Skin epidermis (tissue), 12 donors: ENCODE measurements at regions not wholly inside any gene's neighbourhood (a gene's known extent, or its start where the extent isn't known, plus 50 kb on each side); places are given as distances from the start of the nearest gene placed in this dataset.
"Not testable (repeated sequence)": the region's sequence is repeated elsewhere in the genome, so short reads cannot be mapped to it uniquely, and the experiment has no call there.

Experiments used
- H3K27ac ChIP-seq, 21 experiments: fragments of 200-600 bp; sonication (generic) in 11 of 21; one replicate each; pipeline ENCODE4 v1.5.0; 2020; ENCODE audit warnings: mild to moderate bottlenecking in 3 of 21, inconsistent platforms in 2 of 21, moderate library complexity in 2 of 21
- H3K4me3 ChIP-seq, 7 experiments: fragments of 200-600 bp; sonication (generic) in 2 of 7; one replicate each; pipeline ENCODE4 v1.5.0; 2020; ENCODE audit warnings: inconsistent platforms in 2 of 7, mild to moderate bottlenecking in 2 of 7, moderate library complexity in 1 of 7

DNA sequence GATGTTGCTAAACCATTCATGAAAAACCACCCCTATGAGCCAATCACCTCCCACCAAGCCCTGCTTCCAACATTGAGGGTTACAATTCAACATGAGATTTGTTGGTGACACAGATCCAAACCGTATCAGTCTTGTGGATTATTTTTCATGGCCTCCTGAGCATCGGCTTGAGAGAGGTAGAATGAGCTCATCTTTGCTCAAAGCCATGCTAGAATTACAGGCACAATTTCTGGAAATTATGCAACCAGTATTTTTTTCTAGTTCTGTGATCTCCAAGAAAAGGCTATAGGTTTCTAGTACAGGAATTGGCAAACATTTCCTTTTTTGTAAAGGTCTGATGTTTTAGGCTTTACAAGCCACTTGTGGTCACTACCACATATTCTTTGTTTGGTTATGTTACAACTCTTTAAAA lies 219.4 kb downstream of the DUSP10 start:
- H3K27ac ChIP-seq = no peak overlapping the region
- no peak overlapping the region for H3K4me3 ChIP-seq

DNA sequence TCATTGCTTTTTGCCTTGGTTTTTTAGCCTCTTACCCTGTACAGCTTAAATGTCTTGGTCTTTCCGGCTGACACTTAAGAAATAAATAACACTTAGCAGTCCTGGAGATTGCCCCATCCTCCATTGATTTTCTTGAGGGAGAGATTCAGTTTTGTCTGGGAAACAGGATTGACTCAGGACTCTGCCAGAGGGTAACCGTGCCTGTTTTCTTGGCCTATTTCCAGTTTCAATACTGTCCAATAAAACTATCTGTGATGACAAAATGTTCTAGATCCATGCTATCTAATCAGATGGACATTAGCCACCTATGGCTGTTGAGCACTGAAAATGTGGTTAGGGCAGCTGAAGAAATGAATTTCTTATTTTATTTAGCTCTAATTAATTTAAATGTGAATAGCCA lies 216.1 kb downstream of the DUSP10 start:
- no peak overlapping the region for H3K4me3 ChIP-seq
- no peak overlapping the region for H3K27ac ChIP-seq

- Histone ChIP-seq H3K27ac (no peak overlapping the region), H3K4me3 (no peak overlapping the region)
Measured at GRCh38 chr1:221527302-221527701, 214.6 kb downstream of the DUSP10 start.

- H3K4me3 ChIP-seq = no peak overlapping the region
- H3K27ac ChIP-seq = no peak overlapping the region
Measured at GRCh38 chr1:221527886-221528624, 213.8 kb downstream of the DUSP10 start.

DNA sequence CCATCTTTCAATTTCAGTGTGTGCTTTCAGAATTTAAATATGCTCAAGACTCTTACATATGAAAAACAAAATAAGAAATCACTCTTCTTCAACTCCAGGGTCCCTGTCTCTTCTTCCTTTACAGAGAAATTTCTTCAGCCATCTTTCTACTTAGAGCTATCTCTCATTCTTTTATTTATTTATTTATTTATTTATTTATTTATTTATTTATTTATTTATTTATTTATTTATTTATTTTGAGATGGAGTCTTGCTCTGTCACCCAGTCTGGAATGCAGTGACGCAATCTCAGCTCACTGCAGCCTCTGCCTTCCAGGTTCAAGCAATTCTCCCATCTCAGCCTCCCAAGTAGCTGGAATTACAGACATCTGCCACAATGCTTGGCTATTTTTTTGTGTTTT lies 211.7 kb downstream of the DUSP10 start:
- H3K4me3 ChIP-seq, H3K27ac ChIP-seq: not testable (repeated sequence)

- no peak overlapping the region for H3K27ac ChIP-seq
- H3K4me3 ChIP-seq = no peak overlapping the region
Measured at GRCh38 chr1:221530791-221531190, 211.1 kb downstream of the DUSP10 start.

DNA sequence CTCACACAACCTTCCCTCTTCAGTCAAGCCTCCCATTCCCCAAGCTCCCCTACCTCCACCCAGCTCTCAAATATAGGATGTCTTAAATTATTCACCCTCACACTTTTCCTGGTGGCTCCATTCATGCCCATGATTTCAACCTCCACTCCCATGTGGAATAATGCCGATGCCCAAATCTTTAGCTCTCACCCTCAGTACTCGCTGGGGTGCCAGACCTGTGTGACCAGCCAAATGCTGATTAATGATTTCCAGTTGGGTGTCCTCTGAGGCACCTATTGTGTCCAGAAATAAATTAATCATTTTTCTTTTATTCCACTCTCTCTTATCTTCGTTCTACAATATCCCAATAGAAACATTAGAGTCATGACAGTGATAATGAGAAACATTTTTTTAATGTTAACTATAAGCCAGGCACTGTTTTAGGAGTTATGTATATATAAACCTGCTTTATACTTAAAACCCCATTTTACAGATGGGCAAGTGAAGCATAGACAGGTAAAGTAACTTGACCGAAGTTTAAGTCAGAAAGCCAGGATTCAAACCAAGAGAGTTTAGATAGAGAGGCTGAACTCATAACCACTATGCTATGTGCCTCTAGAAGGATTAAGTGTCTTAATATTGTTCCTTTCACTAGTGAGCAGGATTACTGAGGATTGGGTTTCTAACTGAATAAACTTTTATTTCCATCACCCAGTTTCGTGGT lies 209.7 kb downstream of the DUSP10 start:
- no peak overlapping the region for H3K4me3 ChIP-seq
- no peak overlapping the region for H3K27ac ChIP-seq

DNA sequence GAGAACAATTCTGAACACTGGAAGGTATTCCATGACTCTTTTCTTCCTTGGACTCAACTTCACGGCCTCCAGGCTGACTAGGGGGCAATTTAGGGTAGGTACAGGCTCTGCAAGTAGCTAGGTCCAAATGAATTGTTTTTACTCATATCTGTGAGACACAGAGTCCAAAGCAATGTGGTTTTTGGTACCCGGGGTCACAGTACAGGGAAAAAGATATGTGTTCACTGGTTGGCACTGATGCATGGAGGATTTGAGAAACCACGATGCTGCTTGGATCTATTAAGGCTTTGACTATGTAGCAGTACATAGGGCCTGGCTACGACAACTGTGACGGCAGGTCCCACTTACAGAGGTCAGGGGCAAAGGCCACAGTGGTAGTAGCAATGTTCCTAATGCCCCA lies 200.6 kb downstream of the DUSP10 start:
- H3K27ac ChIP-seq = no peak overlapping the region

GRCh38 chr1:221543529-221544120 lies 198.3 kb downstream of the DUSP10 start:
- no peak overlapping the region for H3K4me3 ChIP-seq
- H3K27ac ChIP-seq = no peak overlapping the region

More for the DNA sequence above, 200.6 kb downstream of the DUSP10 start:
- no peak overlapping the region for H3K4me3 ChIP-seq

- no peak overlapping the region for H3K4me3 ChIP-seq
- no peak overlapping the region for H3K27ac ChIP-seq
Measured at GRCh38 chr1:221548942-221549341, 192.9 kb downstream of the DUSP10 start.

DNA sequence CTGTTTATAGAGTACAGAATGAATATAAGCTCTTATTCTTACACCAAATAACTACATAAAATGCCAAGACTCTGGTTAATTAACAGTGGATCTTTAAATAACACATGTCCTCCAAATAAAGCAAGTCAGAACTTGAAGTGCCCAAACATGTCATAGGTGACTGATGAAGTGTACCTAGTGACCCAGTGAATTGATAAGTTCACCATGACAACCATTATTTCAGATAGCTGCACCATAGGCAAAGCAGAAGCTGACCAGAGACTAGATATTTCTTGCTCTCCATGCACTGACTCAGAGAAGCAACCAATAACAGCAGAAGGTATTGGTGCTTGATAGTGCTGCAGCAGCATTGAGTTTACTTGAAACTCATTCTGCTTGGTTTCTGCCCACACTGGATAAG lies 192.1 kb downstream of the DUSP10 start:
- Histone ChIP-seq H3K27ac (no peak overlapping the region), H3K4me3 (no peak overlapping the region)

DNA sequence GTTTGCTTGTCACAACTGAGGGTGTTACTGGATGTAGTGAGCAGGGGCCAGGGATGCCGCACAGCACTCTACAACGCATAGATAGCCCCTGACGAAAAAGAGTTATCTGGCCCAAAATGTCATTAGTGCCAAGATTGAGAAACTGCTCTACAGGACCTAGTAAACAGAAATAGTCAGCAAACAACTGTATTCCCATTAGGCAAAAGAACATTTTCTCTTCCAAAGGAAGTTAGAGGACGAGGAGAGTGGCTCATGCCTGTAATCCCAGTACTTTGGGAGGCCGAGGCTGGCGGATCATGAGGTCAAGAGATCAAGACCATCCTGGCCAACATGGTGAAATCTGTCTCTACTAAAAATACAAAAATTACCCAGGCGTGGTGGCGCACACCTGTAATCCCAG lies 189.1 kb downstream of the DUSP10 start:
- not testable (repeated sequence) for H3K27ac ChIP-seq

DNA sequence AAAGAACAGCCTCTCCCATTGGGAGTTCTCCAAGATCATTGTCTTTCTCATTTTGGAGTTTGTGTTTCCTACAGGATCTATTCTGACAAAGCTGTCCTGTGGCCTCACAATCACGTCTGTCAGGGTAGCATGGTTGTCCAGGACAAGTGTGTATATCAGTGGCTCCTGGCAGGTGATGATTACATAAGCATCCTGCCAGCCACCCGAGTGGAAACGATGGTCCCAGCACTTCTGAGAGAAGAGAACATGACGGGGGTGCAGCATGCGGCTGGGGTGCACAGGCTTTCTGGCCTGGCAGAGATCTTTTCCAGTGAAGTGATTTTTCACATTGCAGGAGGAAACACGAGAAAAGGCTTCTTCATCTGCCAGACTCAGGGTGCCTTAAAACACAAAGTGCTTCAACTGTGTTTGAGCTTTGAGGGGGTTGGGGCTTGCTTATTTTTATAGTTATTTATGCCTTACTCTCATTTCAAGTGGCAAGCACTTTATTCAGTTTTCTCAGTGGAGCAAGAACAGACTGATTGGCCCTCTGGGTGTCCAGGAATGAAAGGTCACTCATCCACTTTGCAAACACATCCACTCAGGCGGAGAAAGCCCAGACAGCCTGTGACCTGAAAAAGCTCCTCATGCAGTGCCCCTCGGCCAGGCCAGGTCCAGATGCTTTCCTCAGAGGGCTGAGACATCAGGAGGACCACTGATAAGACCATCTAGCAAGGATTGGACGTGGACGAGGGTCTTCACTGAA lies 186.0 kb downstream of the DUSP10 start:
- H3K27ac ChIP-seq = no peak overlapping the region
- no peak overlapping the region for H3K4me3 ChIP-seq

More for the DNA sequence above, 189.1 kb downstream of the DUSP10 start:
- H3K4me3 ChIP-seq = not testable (repeated sequence)

- Histone ChIP-seq H3K4me3 (no peak overlapping the region), H3K27ac (no peak overlapping the region)
Measured at GRCh38 chr1:221556435-221556834, 185.5 kb downstream of the DUSP10 start.

GRCh38 chr1:221557013-221557412 lies 184.9 kb downstream of the DUSP10 start:
- Histone ChIP-seq H3K4me3 (no peak overlapping the region), H3K27ac (no peak overlapping the region)

GRCh38 chr1:221558396-221558795 lies 183.5 kb downstream of the DUSP10 start:
- Histone ChIP-seq H3K27ac (no peak overlapping the region), H3K4me3 (no peak overlapping the region)

GRCh38 chr1:221559911-221560310 lies 182.0 kb downstream of the DUSP10 start:
- Histone ChIP-seq H3K27ac (no peak overlapping the region), H3K4me3 (no peak overlapping the region)

GRCh38 chr1:221562542-221563475 lies 179.1 kb downstream of the DUSP10 start:
- Histone ChIP-seq H3K4me3 (no peak overlapping the region), H3K27ac (no peak overlapping the region)

DNA sequence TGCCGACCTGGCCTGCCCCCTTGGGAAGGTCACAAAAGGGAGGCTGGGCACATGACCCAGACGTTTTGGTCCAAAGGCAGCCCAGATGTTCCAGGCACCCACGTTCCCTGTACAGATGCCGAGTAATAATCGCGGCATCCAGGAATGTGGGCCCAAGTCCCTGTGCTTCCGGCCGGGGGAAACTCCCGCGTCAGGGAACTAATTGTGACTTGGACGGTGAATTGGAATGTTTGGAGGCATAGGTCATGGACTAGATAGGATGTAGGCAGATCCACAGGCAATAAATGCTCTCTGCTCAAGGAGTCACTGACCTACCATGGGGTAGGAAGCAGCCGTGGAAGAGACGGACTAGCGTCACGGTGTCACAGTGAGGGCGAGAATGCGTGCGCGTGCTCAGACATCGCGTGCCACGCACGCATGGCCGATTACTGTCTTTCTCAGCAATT lies 178.4 kb downstream of the DUSP10 start:
- Histone ChIP-seq H3K27ac (no peak overlapping the region), H3K4me3 (no peak overlapping the region)
